ENCODE measurements at regions not wholly inside any gene's neighbourhood (a gene's known extent, or its start where the extent isn't known, plus 50 kb on each side); places are given as distances from the start of the nearest gene placed in this dataset.

- no peak for TF ChIP-seq TAF1 (IDR thresholded peaks at IDR 0.05; ENCODE audit: borderline replicate concordance, low read depth, low read length)
- no peak for TF ChIP-seq POLR2AphosphoS5 (IDR thresholded peaks at IDR 0.05; ENCODE audit: low read length)
- no peak for TF ChIP-seq ZNF24 (IDR thresholded peaks at IDR 0.05)
- no peak for TF ChIP-seq CHD1 (IDR thresholded peaks at IDR 0.05; ENCODE audit: low read depth, low read length)
- TF ChIP-seq ESRRA (IDR thresholded peaks at IDR 0.05; ENCODE audit: low read length): no peak
- TF ChIP-seq MXI1 (IDR thresholded peaks at IDR 0.05; ENCODE audit: low read depth, low read length): no peak
- no peak for TF ChIP-seq CTCF (IDR thresholded peaks at IDR 0.05 in 2 of 3, conservative IDR thresholded peaks at IDR 0.05 in 1 of 3; ENCODE audit: control insufficient read depth in 2 of 3, extremely low read depth in 1 of 3, insufficient read depth in 1 of 3, low read depth in 3 of 3, low read length in 3 of 3)
These were observed 143.2 kb upstream of the VLDLR start for GRCh38 chr9:2478421-2478820.
